HepG2 (cell line): ENCODE measurements at regions not wholly inside any gene's neighbourhood (a gene's known extent, or its start where the extent isn't known, plus 50 kb on each side); places are given as distances from the start of the nearest gene placed in this dataset.
A peak's percentile ranks its signal among the peaks of the same experiment; 100 is the strongest.
"Not testable (repeated sequence)": the region's sequence is repeated elsewhere in the genome, so short reads cannot be mapped to it uniquely, and the experiment has no call there.

Experiments used
- ATAC-seq: fragments of 200-7000 bp; cut with Tn5 transposase; 3 replicates; pipeline ENCODE4 v1.9.1; 2020; ENCODE audit warnings: mild to moderate bottlenecking, moderate library complexity
- BruUV-seq: library from RNA; stranded (reverse); fragments of 400-500 nt; replicated peaks from 2 replicates; lab custom pipeline; 2021; lab: Mats Ljungman, UMichigan
- CTCF ChIA-PET: fragments of 300-600 bp; formaldehyde crosslinking; extraction: SDS; loops from one replicate; lab custom pipeline; 2021; ENCODE audit warnings: low total read pairs, inconsistent platforms, low intra/inter-chr PET ratio; lab: Yijun Ruan, JAX
- POLR2A ChIA-PET: fragments of 350-600 bp; sonication (Branson Sonifier 250); formaldehyde crosslinking; loops from one replicate; lab custom pipeline; 2020; ENCODE audit warnings: antibody characterized with exemption, inconsistent platforms; lab: Yijun Ruan, JAX
- DNase-seq: peaks from one replicate; pipeline ENCODE4 v3.0.0-alpha.2; 2015; ENCODE audit warnings: low spot score
- FAIRE-seq: peaks from 3 replicates; lab custom pipeline; 2011; peaks lifted over from hg19 to GRCh38; lab: Jason Lieb, UNC
- H2AFZ ChIP-seq: one replicate; pipeline ENCODE4 v1.6.1; 2011; ENCODE audit warnings: low read length, inconsistent platforms
- H3K27ac ChIP-seq: fragments of 300-600 bp; 3 replicates; pipeline ENCODE4 v1.8.0; 2011; ENCODE audit warnings: mixed run types, mild to moderate bottlenecking, mixed read lengths, low read length, inconsistent platforms; ENCODE audit not compliant: insufficient read depth; ENCODE audit errors: extremely low read length
- H3K27me3 ChIP-seq, 2 experiments: fragments of 200-600 bp in 1 of 2; 2 replicates in 1 of 2; 3 replicates in 1 of 2; pipeline versions ENCODE4 v1.6.0 to v1.8.0; 2011; ENCODE audit warnings: low read length in 2 of 2, mild to moderate bottlenecking in 2 of 2, moderate library complexity in 2 of 2, inconsistent platforms in 1 of 2; ENCODE audit not compliant: insufficient read depth in 2 of 2, control insufficient read depth in 1 of 2
- H3K36me3 ChIP-seq, 2 experiments: fragments of 200-600 bp in 1 of 2; replicated peaks in 1 of 2; 2 replicates in 1 of 2; 3 replicates in 1 of 2; pipeline versions ENCODE4 v1.5.1 to v1.8.0; 2011; ENCODE audit warnings: low read length in 2 of 2, inconsistent platforms in 1 of 2; ENCODE audit not compliant: insufficient read depth in 2 of 2, control insufficient read depth in 1 of 2
- H3K4me1 ChIP-seq: 2 replicates; pipeline ENCODE4 v1.5.1; 2012; ENCODE audit warnings: low read length, inconsistent platforms; ENCODE audit not compliant: insufficient read depth
- H3K4me2 ChIP-seq: 2 replicates; pipeline ENCODE4 v1.6.0; 2011; ENCODE audit warnings: low read depth, low read length, inconsistent platforms
- H3K4me3 ChIP-seq, 3 experiments: fragments of 200-600 bp in 1 of 3; sonication (generic), shearing (Covaris generic) in 1 of 3; replicated peaks in 1 of 3; 2 replicates each; pipeline ENCODE4 v1.5.1; 2011 to 2016; ENCODE audit warnings: low read length in 3 of 3, inconsistent platforms in 2 of 3, low read depth in 2 of 3, mild to moderate bottlenecking in 2 of 3, control low read depth in 1 of 3, mixed read lengths in 1 of 3; ENCODE audit not compliant: insufficient read depth in 1 of 3
- H3K79me2 ChIP-seq: one replicate; pipeline ENCODE4 v1.6.1; 2011; ENCODE audit warnings: low read length, inconsistent platforms; ENCODE audit not compliant: insufficient read depth
- H3K9ac ChIP-seq: 2 replicates; pipeline ENCODE4 v1.6.0; 2011; ENCODE audit warnings: mild to moderate bottlenecking, low read depth, low read length, inconsistent platforms; ENCODE audit not compliant: insufficient read depth
- H3K9me3 ChIP-seq: 2 replicates; pipeline ENCODE4 v1.5.1; 2012; ENCODE audit warnings: mild to moderate bottlenecking, low read length
- H4K20me1 ChIP-seq: 2 replicates; pipeline ENCODE4 v1.6.0; 2011; ENCODE audit warnings: inconsistent platforms, mild to moderate bottlenecking, low read length, moderate library complexity; ENCODE audit not compliant: insufficient read depth
- WGBS: methylation state at CpG from one replicate; pipeline ENCODE4 v1.1.6; 2017; ENCODE audit warnings: low lambda C conversion rate; 5-methylcytosine and 5-hydroxymethylcytosine counted together
- in situ Hi-C: cut with HindIII; loops from 2 replicates; pipeline ENCODE4 v1.10.0; 2017; ENCODE audit warnings: low pct_unique_long_range_greater_than_20kb; ENCODE audit not compliant: extremely low pct_ligation_motif_present
- intact Hi-C: fragments of 100-400 bp; cut with micrococcal nuclease; formaldehyde crosslinking; loops from one replicate; pipeline ENCODE4 v1.10.0; 2022; ENCODE audit not compliant: unreplicated experiment
- TF ChIP-seq, protein P1 (sequence below): sonication (generic); formaldehyde crosslinking; IDR thresholded peaks from 2 replicates; pipeline ENCODE4 v1.4.0; 2020; ENCODE audit warnings: missing genetic modification reagents, borderline replicate concordance

DNA sequence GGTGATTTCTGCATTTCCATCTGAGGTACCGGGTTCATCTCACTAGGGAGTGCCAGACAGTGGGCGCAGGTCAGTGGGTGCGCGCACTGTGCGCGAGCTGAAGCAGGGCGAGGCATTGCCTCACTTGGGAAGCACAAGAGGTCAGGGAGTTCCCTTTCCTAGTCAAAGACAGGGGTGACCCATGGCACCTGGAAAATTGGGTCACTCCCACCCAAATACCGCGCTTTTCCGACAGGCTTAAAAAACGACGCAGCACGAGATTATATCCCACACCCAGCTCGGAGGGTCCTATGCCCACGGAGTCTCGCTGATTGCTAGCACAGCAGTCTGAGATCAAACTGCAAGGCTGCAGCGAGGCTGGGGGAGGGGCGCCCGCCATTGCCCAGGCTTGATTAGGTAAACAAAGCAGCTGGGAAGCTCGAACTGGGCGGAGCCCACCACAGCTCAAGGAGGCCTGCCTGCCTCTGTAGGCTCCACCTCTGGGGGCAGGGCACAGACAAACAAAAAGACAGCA is 90.6 kb downstream of the CMAS start:
- intact Hi-C loops, H3K27me3 ChIP-seq, H3K4me1 ChIP-seq, DNase-seq, H3K79me2 ChIP-seq, H2AFZ ChIP-seq, ATAC-seq, FAIRE-seq, H4K20me1 ChIP-seq, H3K36me3 ChIP-seq, in situ Hi-C loops, H3K9me3 ChIP-seq, CTCF ChIA-PET, POLR2A ChIA-PET, H3K27ac ChIP-seq, H3K9ac ChIP-seq, BruUV-seq: not testable (repeated sequence)
- 20% methylated on average over 6 of the region's 21 CpGs for WGBS
- Histone ChIP-seq H3K4me3 (peak overlapping the region in 1 of 3 experiments; percentile 28; a peak in 2 of 6 replicates), H3K4me2 (peak overlapping the region; percentile 43; the same call in 1 of the 2 replicates)
- TF ChIP-seq, protein P1, sequence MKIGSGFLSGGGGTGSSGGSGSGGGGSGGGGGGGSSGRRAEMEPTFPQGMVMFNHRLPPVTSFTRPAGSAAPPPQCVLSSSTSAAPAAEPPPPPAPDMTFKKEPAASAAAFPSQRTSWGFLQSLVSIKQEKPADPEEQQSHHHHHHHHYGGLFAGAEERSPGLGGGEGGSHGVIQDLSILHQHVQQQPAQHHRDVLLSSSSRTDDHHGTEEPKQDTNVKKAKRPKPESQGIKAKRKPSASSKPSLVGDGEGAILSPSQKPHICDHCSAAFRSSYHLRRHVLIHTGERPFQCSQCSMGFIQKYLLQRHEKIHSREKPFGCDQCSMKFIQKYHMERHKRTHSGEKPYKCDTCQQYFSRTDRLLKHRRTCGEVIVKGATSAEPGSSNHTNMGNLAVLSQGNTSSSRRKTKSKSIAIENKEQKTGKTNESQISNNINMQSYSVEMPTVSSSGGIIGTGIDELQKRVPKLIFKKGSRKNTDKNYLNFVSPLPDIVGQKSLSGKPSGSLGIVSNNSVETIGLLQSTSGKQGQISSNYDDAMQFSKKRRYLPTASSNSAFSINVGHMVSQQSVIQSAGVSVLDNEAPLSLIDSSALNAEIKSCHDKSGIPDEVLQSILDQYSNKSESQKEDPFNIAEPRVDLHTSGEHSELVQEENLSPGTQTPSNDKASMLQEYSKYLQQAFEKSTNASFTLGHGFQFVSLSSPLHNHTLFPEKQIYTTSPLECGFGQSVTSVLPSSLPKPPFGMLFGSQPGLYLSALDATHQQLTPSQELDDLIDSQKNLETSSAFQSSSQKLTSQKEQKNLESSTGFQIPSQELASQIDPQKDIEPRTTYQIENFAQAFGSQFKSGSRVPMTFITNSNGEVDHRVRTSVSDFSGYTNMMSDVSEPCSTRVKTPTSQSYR (CRISPR knock-in tag) = peak; percentile 47; the same call in 1 of the 2 replicates
